PC-3 (cell line): ENCODE measurements at regions not wholly inside any gene's neighbourhood (a gene's known extent, or its start where the extent isn't known, plus 50 kb on each side); places are given as distances from the start of the nearest gene placed in this dataset.

Experiments used
- CTCF ChIP-seq: fragments of 300-600 bp; sonication (generic); conservative IDR thresholded peaks from 2 replicates; pipeline ENCODE4 v1.5.1; 2017; ENCODE audit warnings: antibody characterized with exemption, low read depth, mild to moderate bottlenecking, low read length
- EZH2 ChIP-seq: fragments of 300-600 bp; sonication (generic); IDR thresholded peaks from one replicate; pipeline ENCODE4 v1.6.1; 2017; ENCODE audit warnings: antibody characterized with exemption, mild to moderate bottlenecking, low read length; ENCODE audit not compliant: unreplicated experiment
- EZH2phosphoT487 ChIP-seq: fragments of 300-600 bp; sonication (generic); IDR thresholded peaks from 2 replicates; pipeline ENCODE4 v1.6.1; 2018; ENCODE audit warnings: mild to moderate bottlenecking, antibody characterized with exemption, low read length, borderline replicate concordance

- TF ChIP-seq CTCF = no peak
- TF ChIP-seq EZH2 = no peak
- no peak for TF ChIP-seq EZH2phosphoT487
These were observed 92.8 kb upstream of the ADAMTS2 start for GRCh38 chr5:179438011-179438441.
